ENCODE measurements at regions not wholly inside any gene's neighbourhood (a gene's known extent, or its start where the extent isn't known, plus 50 kb on each side); places are given as distances from the start of the nearest gene placed in this dataset.

DNA sequence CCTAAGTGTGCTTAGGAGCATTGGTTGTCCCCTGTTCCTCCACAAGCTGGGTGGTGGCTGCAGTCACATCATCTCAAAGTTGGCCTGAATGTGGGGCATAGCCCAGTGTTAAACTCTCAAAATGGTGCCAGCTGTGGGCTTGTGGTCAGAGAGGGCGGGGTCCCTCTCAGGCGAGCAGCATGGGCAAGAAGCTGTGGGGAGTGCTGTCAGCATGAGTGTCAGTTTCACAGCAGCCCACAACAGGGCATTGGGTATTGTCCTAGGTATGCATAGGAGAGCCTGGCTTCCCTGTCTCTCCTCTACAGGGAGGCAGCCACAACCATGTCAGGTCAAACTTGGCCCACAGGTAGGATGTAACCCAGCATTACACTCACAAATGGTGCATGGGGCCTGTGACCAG is 285.6 kb upstream of the THSD7B start:
- H3K36me3 Mint-ChIP-seq (ENCODE audit: low read depth): no peaks in the 10 kb centered on the region
- H3K4me3 Mint-ChIP-seq: no peak overlapping the region
- peaks cover 11% of the 10 kb centered on the region for H3K9me3 Mint-ChIP-seq
- H3K27me3 Mint-ChIP-seq (ENCODE audit: low read depth): no peaks in the 10 kb centered on the region
- H3K4me1 Mint-ChIP-seq (ENCODE audit: low read depth): no peaks in the 10 kb centered on the region
- no peak overlapping the region for H3K27ac Mint-ChIP-seq

DNA sequence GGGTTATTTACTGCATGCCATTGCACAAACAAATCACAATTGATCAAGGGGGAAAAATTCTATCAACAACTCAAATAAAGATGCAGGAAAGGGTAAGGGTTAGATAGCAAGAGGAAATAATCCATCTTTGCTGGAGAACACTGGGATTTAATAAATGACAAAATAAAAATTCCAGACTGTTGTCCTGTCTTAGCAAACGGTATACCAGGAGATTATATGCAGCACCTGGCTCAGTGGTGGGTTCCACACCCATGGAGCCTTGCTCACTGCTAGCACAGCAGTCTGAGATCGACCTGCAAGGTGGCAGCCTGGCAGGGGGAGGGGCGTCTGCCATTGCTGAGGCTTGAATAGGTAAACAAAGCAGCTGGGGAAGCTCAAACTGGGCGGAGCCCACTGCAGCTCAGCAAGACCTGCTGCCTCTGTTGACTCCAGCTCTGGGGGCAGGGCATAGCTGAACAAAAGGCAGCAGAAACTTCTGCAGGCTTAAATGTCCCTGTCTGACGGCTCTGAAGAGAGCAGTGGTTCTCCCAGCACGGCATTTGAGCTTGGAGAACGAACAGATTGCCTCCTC is 296.5 kb upstream of the THSD7B start:
- H3K4me1 Mint-ChIP-seq (ENCODE audit: low read depth): no peaks in the 10 kb centered on the region
- no peak overlapping the region for H3K27ac Mint-ChIP-seq
- H3K27me3 Mint-ChIP-seq (ENCODE audit: low read depth): peaks cover 16% of the 10 kb centered on the region
- H3K36me3 Mint-ChIP-seq (ENCODE audit: low read depth): no peaks in the 10 kb centered on the region
- no peaks in the 10 kb centered on the region for H3K9me3 Mint-ChIP-seq
- no peak overlapping the region for H3K4me3 Mint-ChIP-seq

DNA sequence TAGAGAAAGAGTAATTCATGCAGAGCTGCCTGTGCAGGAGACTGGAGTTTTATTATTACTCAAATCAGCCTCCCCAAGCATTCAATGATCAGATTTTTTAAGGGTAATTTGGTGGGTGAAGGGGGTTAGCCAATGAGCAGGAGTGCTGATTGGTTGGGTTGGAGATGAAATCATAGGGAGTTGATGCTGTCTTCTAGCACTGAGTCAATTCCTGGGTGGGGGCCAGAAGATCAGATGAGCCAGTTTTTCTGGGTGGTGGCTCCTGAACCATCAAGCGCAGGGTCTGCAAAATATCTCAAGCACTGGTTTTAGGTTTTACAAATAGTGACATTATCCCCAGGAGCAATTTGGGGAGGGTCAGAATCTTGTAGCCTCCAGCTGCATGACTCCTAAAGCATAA is 312.8 kb upstream of the THSD7B start:
- H3K4me3 Mint-ChIP-seq: no peak overlapping the region
- no peak overlapping the region for H3K27ac Mint-ChIP-seq
- no peaks in the 10 kb centered on the region for H3K4me1 Mint-ChIP-seq (ENCODE audit: low read depth)
- H3K36me3 Mint-ChIP-seq (ENCODE audit: low read depth): no peaks in the 10 kb centered on the region
- H3K27me3 Mint-ChIP-seq (ENCODE audit: low read depth): peaks cover 38% of the 10 kb centered on the region
- no peaks in the 10 kb centered on the region for H3K9me3 Mint-ChIP-seq

DNA sequence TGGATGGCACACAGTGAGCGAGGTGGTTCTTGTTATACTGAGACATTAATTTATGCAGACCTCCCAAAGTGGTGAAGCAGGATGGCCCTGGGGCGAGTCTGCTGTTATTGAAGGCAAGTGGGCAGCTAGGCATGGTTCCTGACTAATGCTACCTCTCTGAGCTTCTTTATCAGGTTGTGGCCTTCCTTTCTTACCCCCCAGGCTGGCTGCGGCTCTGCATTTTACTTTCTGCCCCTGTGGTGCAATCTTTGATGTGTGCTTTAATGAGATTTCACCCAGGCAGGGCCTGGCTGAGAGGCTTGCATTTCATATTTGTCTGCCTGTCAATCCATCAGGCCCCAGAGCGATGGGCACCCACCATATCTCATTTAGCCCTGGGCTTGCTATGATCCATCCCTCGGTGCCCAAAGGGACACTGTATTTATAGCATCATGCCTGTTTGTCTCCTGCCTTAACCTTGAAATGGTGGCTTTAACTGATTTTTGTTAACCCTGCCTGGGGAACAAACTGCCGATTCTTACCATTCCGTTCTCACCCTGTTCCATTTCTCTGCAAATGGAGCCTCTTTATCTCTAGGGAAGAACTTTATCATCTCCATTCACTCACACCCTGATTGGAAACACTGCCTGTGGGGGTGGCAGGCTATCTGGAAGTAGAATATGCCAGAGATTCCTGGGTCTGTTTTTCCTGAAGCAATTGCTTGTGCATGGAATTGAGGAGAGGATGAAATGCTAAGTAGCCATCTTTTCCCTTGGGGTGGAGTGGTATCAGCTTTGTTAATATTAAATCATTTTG is 316.2 kb upstream of the THSD7B start:
- H3K4me3 Mint-ChIP-seq: no peak overlapping the region
- H3K27ac Mint-ChIP-seq: no peak overlapping the region
- no peaks in the 10 kb centered on the region for H3K36me3 Mint-ChIP-seq (ENCODE audit: low read depth)
- H3K9me3 Mint-ChIP-seq: no peaks in the 10 kb centered on the region
- no peaks in the 10 kb centered on the region for H3K4me1 Mint-ChIP-seq (ENCODE audit: low read depth)
- peaks cover 34% of the 10 kb centered on the region for H3K27me3 Mint-ChIP-seq (ENCODE audit: low read depth)

DNA sequence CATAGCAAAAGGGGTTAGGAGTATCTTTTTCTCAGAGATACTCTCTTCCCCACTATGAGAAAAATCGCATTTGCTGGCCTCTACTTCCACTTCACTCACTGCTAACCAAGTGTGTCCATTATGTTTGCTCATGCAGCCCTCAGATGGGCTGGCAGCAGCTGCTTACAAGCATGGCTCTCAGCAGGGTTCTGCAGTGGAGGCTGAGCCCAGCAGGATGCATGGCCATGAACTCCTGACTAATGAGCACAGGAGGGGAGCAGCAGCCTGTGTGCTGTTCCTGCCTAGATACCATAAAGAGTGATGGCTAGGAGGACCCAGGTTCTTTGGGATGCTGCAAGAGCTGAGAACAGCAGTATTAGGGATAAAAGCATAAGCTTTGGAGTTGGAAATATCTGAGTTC is 316.9 kb upstream of the THSD7B start:
- Mint-ChIP-seq H3K9me3 (no peaks in the 10 kb centered on the region), H3K4me1 (ENCODE audit: low read depth) (no peaks in the 10 kb centered on the region), H3K27me3 (ENCODE audit: low read depth) (peaks cover 29% of the 10 kb centered on the region), H3K27ac (no peak overlapping the region), H3K4me3 (no peak overlapping the region), H3K36me3 (ENCODE audit: low read depth) (no peaks in the 10 kb centered on the region)

DNA sequence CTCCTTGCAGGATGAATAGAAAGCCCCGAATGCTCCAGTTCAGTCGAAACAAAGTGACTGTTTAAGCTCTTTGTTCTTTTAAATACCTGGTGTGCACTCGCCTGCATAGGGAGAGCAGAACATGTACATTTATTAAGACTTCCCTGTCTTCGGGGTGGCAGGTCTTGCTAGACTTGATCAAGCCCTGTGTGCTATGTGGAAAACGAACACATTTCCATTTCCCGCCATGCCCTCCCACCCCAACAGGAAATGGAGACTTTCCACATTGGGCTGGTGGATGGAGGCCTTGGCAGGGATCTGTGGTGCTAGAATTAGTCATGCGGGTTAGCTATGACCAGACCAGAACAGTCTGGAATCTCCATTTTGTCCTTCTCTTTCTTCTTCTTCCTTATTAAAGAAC is 321.0 kb upstream of the THSD7B start:
- Mint-ChIP-seq H3K27ac (no peak overlapping the region), H3K4me1 (ENCODE audit: low read depth) (no peaks in the 10 kb centered on the region), H3K9me3 (no peaks in the 10 kb centered on the region), H3K36me3 (ENCODE audit: low read depth) (no peaks in the 10 kb centered on the region), H3K27me3 (ENCODE audit: low read depth) (peaks cover 11% of the 10 kb centered on the region), H3K4me3 (no peak overlapping the region)

DNA sequence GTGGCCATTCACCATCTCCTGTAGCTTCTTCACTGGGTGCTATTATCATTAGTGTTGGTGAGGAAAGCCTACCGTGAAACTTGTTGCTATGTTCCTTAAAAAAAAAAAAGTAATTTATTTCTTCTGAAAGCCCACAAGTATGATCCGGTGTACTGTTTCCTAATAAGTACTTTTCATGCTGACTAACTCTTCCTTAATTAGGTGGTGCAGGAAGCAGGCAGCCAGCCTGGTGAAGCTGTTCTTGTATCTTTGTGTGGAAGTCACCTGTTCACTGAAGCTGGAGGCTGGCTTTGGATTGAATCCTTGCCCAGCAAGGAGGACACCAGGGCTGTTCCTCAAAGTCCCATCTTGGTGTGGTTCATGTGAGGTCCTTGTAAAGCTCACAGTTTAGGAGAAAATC is 321.7 kb upstream of the THSD7B start:
- H3K27ac Mint-ChIP-seq: no peak overlapping the region
- H3K9me3 Mint-ChIP-seq: no peaks in the 10 kb centered on the region
- no peak overlapping the region for H3K4me3 Mint-ChIP-seq
- no peaks in the 10 kb centered on the region for H3K36me3 Mint-ChIP-seq (ENCODE audit: low read depth)
- no peaks in the 10 kb centered on the region for H3K4me1 Mint-ChIP-seq (ENCODE audit: low read depth)
- peaks cover 11% of the 10 kb centered on the region for H3K27me3 Mint-ChIP-seq (ENCODE audit: low read depth)

DNA sequence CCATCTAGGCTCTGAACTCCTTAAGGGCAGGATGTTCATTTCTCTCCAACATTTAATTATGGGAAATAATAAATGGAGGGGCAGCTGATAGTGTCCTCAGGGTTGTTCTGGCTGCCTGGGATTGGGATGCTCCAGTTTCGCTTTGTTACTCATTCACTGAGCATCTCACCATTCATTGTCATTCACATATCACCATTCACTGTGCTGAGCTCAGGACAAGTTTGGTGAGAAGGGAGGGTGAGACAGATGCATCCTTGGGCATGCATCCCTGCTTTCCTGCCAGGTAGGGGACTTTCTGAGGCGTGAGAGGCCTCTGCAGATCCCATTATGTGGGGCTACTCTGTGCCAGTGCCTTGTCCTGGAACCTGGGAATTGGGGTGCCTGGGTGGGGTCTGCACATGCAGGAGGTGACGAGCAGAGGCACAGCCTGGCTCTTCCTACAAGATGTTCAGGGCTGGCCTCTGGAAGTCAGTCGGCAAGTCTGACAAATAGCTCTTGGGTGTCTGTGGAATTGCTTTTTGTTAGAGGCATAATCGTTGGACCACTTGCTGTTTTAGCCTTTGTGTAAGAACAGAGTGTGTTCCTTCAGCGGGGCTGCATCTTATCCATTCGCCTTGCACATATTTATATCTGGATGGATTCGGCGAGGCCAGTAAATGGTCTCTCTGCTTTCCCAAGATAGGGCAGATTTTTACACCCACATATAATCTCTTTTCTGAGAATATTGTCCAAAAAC is 323.2 kb upstream of the THSD7B start:
- Mint-ChIP-seq H3K4me3 (no peak overlapping the region), H3K27me3 (ENCODE audit: low read depth) (peaks cover 7% of the 10 kb centered on the region), H3K4me1 (ENCODE audit: low read depth) (no peaks in the 10 kb centered on the region), H3K36me3 (ENCODE audit: low read depth) (no peaks in the 10 kb centered on the region), H3K27ac (no peak overlapping the region), H3K9me3 (no peaks in the 10 kb centered on the region)

DNA sequence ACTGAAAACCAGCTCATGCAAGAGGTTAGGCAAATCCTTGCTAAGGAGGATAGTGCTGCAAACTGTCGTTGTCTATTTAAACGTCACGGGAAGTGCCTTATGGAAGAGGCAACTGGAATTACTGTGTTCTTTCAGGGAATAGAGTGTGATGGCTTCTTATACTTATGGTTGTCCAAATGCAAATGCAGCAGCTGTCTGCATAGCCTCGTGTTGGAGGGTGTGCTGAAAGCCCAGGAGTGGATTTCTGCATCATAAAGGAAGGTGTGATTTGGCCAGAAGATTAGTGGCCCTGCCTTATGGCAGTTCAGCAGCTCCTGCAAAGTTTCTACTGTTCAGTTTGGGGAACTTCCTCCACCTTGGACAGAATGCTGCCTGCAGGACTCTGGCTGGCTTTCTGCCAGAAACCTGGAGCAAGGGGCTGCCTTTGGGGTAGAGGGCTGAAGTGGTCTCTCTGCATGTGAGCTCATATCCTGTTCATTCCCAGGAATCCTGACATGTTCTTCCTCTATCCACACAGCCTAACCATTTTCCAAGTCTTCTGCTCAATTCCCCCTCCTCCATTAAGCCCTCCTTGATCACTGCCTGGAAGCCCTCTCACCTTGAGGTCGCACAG is 321.2 kb upstream of the CXCR4 start:
- Mint-ChIP-seq H3K36me3 (ENCODE audit: low read depth) (no peaks in the 10 kb centered on the region), H3K27me3 (ENCODE audit: low read depth) (peaks cover 4% of the 10 kb centered on the region), H3K27ac (no peak overlapping the region), H3K9me3 (no peaks in the 10 kb centered on the region), H3K4me3 (no peak overlapping the region), H3K4me1 (ENCODE audit: low read depth) (no peaks in the 10 kb centered on the region)

DNA sequence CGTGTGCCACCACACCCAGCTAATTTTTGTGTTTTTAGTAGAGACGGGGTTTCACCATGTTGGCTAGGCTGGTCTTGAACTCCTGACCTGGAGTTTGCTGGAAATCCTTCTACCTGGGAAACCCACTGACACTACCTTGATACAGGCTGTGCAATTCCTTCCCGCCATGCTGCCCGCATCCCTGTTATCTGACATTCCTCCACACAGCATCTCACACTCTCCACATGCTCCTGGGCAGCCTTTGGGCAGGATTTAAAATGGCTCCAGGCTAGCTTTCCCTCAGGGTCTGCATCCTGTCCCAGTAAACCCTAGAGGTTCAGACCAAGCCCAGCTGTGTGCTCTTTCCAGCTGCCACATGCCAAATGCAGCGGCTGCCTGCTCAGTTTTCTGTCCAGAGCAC is 319.5 kb upstream of the CXCR4 start:
- Mint-ChIP-seq H3K27me3 (ENCODE audit: low read depth) (peaks cover 4% of the 10 kb centered on the region), H3K4me1 (ENCODE audit: low read depth) (no peaks in the 10 kb centered on the region), H3K36me3 (ENCODE audit: low read depth) (no peaks in the 10 kb centered on the region), H3K9me3 (no peaks in the 10 kb centered on the region), H3K27ac (no peak overlapping the region), H3K4me3 (no peak overlapping the region)

DNA sequence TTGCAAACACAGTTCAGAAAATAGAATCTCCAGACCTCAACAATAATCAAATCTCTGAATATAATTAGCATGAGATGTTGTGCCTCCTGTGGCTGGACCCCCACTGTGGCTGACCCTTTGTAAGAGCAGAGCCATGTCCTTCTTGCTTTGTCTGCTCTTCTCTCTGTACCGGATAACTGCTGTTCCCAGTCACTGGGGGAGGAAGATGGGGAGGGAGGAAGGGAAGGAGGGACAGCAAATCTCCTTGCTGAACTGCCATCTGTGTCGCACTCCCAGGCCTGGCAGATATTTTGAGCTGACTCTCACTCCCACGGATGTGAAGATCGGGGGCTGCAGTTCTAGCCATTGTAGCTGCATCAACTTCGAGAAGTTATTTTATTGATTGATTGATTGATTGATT is 319.0 kb upstream of the CXCR4 start:
- Mint-ChIP-seq H3K27ac (no peak overlapping the region), H3K9me3 (no peaks in the 10 kb centered on the region), H3K4me3 (no peak overlapping the region), H3K36me3 (ENCODE audit: low read depth) (no peaks in the 10 kb centered on the region), H3K27me3 (ENCODE audit: low read depth) (peaks cover 4% of the 10 kb centered on the region), H3K4me1 (ENCODE audit: low read depth) (no peaks in the 10 kb centered on the region)

DNA sequence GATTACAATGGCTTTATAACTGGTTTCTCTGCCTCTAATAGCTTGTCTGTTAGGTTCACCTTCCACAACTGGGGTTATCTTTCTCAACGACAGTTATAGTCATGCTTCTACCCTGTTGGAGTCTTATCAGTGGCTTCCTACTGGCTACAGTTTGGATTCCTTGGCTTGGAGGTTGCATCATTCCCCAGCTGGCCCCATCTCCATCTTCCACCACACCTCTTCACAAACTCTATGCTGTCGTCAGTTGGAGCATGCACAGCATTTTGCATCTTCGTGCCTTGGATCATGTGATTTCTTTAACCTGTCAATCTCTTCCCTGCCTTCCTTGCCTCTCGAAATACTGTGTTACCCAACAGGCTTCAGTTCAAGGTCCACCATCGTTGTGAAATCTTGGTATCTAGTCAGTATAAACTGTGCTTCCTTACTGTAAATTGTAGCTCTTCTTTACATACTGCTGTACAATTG is 316.3 kb upstream of the CXCR4 start:
- Mint-ChIP-seq H3K27ac (no peak overlapping the region), H3K4me3 (no peak overlapping the region), H3K36me3 (ENCODE audit: low read depth) (no peaks in the 10 kb centered on the region), H3K9me3 (no peaks in the 10 kb centered on the region), H3K4me1 (ENCODE audit: low read depth) (no peaks in the 10 kb centered on the region), H3K27me3 (ENCODE audit: low read depth) (peaks cover 17% of the 10 kb centered on the region)

DNA sequence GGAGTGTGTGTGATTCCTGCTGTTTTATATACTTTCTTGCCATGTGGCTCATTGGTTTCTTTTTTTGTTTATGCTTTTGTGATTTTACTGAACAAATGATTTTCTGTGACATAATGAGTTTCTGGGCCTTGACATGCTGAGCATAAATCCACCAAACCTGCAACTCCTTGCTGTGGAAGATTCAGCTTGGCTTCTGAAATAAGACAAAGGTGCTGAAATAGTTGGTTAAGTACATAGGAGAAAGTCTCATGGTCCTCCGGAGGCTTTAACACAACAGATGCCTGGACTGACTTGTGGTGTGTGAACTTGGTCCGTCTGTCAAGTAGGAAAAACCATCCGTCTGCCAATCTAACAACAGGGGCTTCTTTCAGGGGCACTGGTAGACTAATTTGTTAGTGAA is 315.3 kb upstream of the CXCR4 start:
- no peaks in the 10 kb centered on the region for H3K4me1 Mint-ChIP-seq (ENCODE audit: low read depth)

DNA sequence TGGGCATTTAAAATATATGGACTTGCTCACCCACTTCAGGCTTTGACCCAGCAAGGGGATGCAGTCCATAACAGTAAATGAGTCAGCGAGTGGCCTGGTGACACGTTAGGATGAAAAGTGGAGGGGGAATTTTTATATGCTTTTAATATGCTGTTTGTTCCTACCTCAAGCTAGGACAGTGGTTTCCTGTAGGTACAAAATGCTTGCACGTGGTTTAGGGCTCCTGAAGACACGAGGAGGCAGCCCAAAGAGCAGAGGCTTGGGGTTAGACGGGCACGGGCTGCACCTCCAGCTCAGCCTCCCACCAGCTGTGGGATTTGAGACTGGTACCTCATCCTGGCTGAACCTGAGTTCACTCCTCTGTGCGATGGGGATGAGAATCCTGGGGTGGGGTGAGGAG is 306.2 kb upstream of the CXCR4 start:
- Mint-ChIP-seq H3K27ac (peak overlapping the region; percentile 37), H3K9me3 (no peaks in the 10 kb centered on the region), H3K4me1 (ENCODE audit: low read depth) (peaks cover 19% of the 10 kb centered on the region), H3K27me3 (ENCODE audit: low read depth) (peaks cover 49% of the 10 kb centered on the region), H3K36me3 (ENCODE audit: low read depth) (peaks cover 2% of the 10 kb centered on the region), H3K4me3 (peak overlapping the region; percentile 81)

More for the DNA sequence above, 315.3 kb upstream of the CXCR4 start:
- peaks cover 17% of the 10 kb centered on the region for H3K27me3 Mint-ChIP-seq (ENCODE audit: low read depth)
- no peak overlapping the region for H3K27ac Mint-ChIP-seq
- H3K36me3 Mint-ChIP-seq (ENCODE audit: low read depth): no peaks in the 10 kb centered on the region
- no peaks in the 10 kb centered on the region for H3K9me3 Mint-ChIP-seq
- H3K4me3 Mint-ChIP-seq: no peak overlapping the region
